ENCODE measurements at regions not wholly inside any gene's neighbourhood (a gene's known extent, or its start where the extent isn't known, plus 50 kb on each side); places are given as distances from the start of the nearest gene placed in this dataset.

GRCh38 chr12:84128117-84128991, 784.2 kb downstream of the SLC6A15 start:
- TF ChIP-seq CTCF (IDR thresholded peaks at IDR 0.05; ENCODE audit: low read depth, low read length, missing input control), result no peak
- no peak for TF ChIP-seq RAD21 (IDR thresholded peaks at IDR 0.05)
- TF ChIP-seq REST (IDR thresholded peaks at IDR 0.05), result no peak
